ENCODE measurements at regions not wholly inside any gene's neighbourhood (a gene's known extent, or its start where the extent isn't known, plus 50 kb on each side); places are given as distances from the start of the nearest gene placed in this dataset.

DNA sequence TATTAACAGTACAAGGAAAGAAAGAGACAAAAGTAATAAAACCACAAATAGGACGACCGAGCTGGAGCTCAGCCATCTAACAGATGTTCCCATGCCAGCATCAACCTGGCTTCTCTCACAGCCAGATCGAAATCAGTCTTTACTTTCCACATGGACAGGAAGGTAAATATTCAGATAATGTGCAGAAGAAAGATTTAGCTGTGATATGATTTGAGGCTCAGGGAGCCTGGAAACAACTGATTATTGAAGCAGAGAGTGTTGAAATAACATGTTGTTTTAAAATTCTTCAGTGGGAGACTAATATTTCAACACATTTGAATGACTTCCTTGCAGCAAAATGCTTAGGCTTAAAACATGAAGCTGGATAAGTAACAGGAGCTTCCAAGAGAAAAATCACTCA, 546.8 kb downstream of the ETS1 start:
- no peak for DNase-seq (ENCODE audit: low spot score)

DNA sequence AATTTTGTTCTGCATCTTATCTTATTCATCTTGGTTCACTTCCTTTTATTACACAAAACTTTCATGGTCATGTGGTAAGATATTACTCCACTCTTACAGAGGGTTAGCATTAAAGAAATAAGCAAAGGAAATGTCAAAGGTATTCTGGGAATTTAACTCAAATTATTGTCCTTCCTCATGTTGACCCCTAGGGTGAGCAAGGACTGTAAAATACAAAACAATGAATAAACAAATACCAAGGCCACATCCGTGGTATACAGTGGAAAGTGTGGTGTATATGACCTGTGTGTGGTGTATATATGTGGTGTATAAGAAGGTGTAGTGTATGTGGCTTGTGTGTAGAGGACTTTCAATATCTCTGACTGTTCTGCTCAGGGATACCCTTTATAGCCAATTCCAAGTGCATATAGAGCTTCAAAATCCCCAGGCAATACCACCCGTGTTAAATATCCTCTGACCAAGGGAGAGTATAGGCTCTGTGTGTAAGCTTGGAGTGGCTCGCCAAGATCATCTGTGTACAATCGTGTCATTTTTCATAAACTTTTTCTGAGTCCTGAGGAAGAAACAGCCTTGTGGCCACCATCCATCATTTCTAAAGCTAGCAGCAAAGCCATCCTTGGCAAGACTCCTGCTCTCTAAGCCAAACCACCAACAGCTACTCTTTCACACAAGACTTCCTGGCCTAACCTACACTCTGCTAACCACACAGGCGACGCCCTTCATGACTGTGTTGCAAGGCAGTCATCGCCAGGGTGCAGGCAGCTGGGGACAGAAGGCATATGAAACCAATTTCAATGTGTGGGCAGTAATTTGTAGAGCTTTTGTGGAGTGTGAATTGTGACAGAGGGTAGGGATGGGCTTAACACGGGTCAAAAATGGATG, 548.0 kb downstream of the ETS1 start:
- no peak for DNase-seq (ENCODE audit: low spot score)

GRCh38 chr11:128036556-128037093, 550.7 kb downstream of the ETS1 start:
- DNase-seq (ENCODE audit: low spot score): no peak

GRCh38 chr11:128036006-128036405, 551.4 kb downstream of the ETS1 start:
- DNase-seq (ENCODE audit: low spot score): no peak

- peak; percentile 2 for DNase-seq (ENCODE audit: low spot score)
Observed at GRCh38 chr11:128031538-128032134, 555.7 kb downstream of the ETS1 start.

- no peak for DNase-seq (ENCODE audit: low spot score)
Observed at GRCh38 chr11:128029219-128029722, 558.1 kb downstream of the ETS1 start.

DNA sequence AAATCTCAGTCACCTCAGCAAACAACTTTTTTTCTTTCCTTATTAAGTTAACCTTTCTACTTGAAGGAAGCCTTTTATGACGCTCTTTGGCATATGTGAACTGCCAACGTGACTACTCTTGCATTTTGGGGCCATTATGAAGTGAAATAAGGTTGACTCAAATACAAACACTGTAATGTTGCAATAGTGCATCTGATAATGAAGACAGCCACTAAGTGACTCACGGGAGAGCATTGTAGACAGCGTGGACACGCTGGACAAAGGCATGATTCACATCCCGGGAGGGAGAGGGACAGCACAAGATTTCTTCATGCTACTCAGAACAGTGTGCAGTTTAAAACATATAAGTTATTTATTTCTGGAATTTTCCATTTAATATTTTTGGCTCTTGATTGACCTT, 560.8 kb downstream of the ETS1 start:
- DNase-seq (ENCODE audit: low spot score): no peak

DNA sequence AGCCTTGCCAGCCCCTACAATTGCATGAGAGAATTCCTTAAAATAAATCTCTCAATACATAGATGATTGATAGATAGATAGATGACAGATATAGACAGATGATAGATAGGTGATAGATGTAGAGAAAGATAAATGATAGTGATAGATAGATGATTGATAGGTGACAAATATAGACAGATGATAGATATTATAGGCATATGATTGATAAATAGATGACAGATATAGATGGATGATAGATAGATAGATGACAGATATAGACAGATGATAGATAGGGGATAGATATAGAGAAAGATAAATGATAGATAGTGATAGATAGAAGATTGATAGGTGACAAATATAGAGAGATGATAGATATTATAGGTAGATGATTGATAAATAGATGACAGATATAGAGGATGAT, 564.6 kb downstream of the ETS1 start:
- no peak for DNase-seq (ENCODE audit: low spot score)

GRCh38 chr11:128022007-128022368, 565.4 kb downstream of the ETS1 start:
- DNase-seq (ENCODE audit: low spot score): no peak

- DNase-seq (ENCODE audit: low spot score): no peak
Observed at GRCh38 chr11:128021349-128022006, 565.9 kb downstream of the ETS1 start.

DNA sequence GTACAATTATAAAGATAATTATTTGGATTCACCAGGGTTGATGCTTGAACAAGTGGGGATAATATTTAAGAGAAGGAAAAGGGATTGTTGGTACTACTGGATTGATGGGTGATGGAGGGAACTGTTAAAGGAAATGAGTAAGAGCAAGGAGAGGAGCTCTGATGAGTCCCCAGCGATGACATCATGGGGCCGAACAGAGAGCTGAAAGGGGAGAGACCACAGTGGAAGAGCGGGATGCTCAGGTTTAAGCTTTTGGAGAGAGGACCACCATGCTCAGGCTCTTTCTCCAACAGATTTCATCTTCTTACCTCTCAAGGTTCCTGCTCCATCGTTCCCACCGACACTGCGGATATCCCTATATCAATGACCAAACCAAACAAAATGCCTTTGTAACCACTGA, 568.7 kb downstream of the ETS1 start:
- DNase-seq (ENCODE audit: low spot score): no peak

- no peak for DNase-seq (ENCODE audit: low spot score)
Observed at GRCh38 chr11:128005562-128005961, 581.8 kb downstream of the ETS1 start.

- DNase-seq (ENCODE audit: low spot score): no peak
Observed at GRCh38 chr11:127998421-127998820, 588.9 kb downstream of the ETS1 start.

DNA sequence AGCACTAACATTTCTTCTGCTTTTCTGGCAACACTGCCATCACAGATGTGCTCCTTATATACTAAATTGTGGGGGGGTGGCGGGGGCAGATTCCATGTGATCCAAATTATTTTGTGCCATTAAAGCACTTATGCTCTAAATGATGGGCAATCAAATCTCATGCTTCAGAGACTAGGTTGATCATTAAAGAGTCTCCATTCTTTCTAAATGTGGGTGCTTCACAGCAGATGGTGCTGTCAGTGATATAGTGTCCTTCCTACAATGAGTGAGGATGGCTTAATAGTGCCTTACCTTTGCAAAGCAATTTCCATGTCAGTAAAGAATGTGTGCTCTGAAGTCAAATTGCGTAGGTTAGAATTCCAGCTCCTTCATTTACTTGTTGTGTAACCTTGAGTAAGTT, 589.8 kb downstream of the ETS1 start:
- DNase-seq (ENCODE audit: low spot score): no peak

GRCh38 chr11:127996825-127997224, 590.5 kb downstream of the ETS1 start:
- DNase-seq (ENCODE audit: low spot score): no peak

DNA sequence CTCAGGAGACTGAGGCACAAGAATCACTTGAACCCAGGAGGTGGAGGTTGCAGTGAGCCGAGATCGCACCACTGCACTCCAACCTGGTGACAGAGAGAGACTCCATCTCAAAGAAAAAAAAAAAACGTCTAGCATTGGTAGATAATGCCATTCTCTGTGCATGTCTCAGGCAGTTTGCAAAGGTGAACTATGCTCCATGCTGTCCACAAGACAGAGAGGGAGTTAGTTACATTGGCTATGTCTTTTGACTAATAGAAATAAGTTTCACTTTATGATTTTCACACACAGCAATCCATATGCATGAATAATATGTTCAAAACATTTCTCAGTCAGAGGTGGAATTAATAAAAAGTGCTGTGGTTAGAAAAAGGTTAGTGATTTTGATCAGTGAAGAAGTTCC, 591.4 kb downstream of the ETS1 start:
- DNase-seq (ENCODE audit: low spot score): no peak

GRCh38 chr11:127994736-127995135, 592.6 kb downstream of the ETS1 start:
- DNase-seq (ENCODE audit: low spot score): no peak

DNA sequence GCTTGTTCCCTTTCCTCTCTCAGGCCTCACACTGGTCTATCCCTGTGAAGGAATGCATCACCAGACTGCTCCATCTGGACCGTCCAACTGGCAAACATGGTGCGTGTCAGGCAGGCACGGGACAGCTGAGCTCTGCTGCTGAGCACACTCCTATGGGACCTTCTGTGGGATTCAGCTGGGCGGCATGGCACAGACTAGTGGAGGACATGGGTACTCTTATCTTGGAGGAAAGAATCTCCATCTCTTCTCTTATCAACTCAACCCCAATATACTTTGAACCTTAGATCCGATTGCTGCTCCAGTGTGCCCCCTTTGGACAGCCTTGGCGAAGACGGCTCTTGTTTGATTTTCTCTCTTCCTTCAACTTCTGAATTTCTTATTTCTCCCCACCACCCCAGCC, 593.6 kb downstream of the ETS1 start:
- DNase-seq (ENCODE audit: low spot score): no peak

- no peak for DNase-seq (ENCODE audit: low spot score)
Observed at GRCh38 chr11:127993281-127993680, 594.1 kb downstream of the ETS1 start.

DNA sequence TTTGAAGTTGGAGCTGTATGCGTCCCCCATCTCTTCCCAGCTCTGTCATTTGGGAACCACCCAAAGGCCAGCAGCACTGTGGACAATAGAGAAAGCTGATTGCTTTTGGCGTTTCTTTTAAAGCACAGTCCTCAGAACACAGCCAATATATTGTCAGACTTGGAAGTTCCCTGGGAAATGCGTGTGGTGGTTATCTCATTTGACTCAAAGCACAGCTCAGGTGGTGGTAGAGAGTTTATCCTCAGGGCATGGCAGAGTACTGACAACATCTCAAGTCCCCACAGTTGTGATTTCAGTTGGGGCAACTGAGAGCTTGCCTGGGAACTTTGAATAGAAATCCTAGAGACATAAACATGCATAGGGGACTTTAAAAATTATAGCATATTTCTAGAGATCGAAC, 601.3 kb downstream of the ETS1 start:
- DNase-seq (ENCODE audit: low spot score): no peak

DNA sequence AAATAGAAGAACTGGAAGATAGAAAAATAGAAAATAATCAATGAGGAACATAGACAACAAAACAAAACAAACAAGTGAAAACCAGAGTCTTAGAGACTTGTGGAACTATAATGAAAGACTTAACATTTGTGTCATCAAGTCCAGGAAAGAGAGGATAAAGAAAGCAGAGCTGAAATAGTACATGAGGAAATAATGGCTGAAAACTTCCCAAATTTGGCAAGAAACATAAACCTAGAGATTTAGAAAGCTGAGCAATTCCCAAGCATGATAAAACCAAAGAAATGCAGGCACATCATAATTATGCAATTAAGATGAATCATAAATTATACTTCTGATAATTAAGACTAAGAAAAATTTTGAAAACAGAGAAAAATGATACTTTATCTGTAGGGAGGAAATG, 614.5 kb downstream of the ETS1 start:
- DNase-seq (ENCODE audit: low spot score): no peak

- no peak for DNase-seq (ENCODE audit: low spot score)
Observed at GRCh38 chr11:127971448-127971847, 615.9 kb downstream of the ETS1 start.

- DNase-seq (ENCODE audit: low spot score): no peak
Observed at GRCh38 chr11:127966821-127967220, 620.5 kb downstream of the ETS1 start.
